GM19372 (cell line): ENCODE measurements at regions not wholly inside any gene's neighbourhood (a gene's known extent, or its start where the extent isn't known, plus 50 kb on each side); places are given as distances from the start of the nearest gene placed in this dataset.

Experiments used
- ATAC-seq: cut with Tn5 transposase; IDR thresholded peaks from one replicate; pipeline ENCODE4 v1.9.1; 2021; ENCODE audit warnings: mild to moderate bottlenecking, low read depth, moderate library complexity; ENCODE audit not compliant: unreplicated experiment

GRCh38 chr4:113849771-113850170 is 88.2 kb upstream of the CAMK2D start:
- no peak for ATAC-seq

- ATAC-seq = no peak
Observed at GRCh38 chr4:113847710-113848109, 86.2 kb upstream of the CAMK2D start.

- no peak for ATAC-seq
Observed at GRCh38 chr4:113846433-113846832, 84.9 kb upstream of the CAMK2D start.

GRCh38 chr4:113845138-113845537 is 83.6 kb upstream of the CAMK2D start:
- no peak for ATAC-seq

GRCh38 chr4:113844369-113844768 is 82.8 kb upstream of the CAMK2D start:
- ATAC-seq = no peak

GRCh38 chr4:113840861-113841260 is 79.3 kb upstream of the CAMK2D start:
- no peak for ATAC-seq

GRCh38 chr4:113838460-113838859 is 76.9 kb upstream of the CAMK2D start:
- ATAC-seq = no peak

- ATAC-seq = peak; percentile 100
Observed at GRCh38 chr4:113837397-113837796, 75.9 kb upstream of the CAMK2D start.

- ATAC-seq = no peak
Observed at GRCh38 chr4:113835005-113835404, 73.5 kb upstream of the CAMK2D start.

GRCh38 chr4:113834298-113834697 is 72.8 kb upstream of the CAMK2D start:
- ATAC-seq = no peak

- no peak for ATAC-seq
Observed at GRCh38 chr4:113832803-113833202, 71.3 kb upstream of the CAMK2D start.

GRCh38 chr4:113831457-113831856 is 69.9 kb upstream of the CAMK2D start:
- ATAC-seq = no peak

GRCh38 chr4:113828702-113829101 is 67.2 kb upstream of the CAMK2D start:
- ATAC-seq = no peak

- no peak for ATAC-seq
Observed at GRCh38 chr4:113827285-113827684, 65.7 kb upstream of the CAMK2D start.

- ATAC-seq = no peak
Observed at GRCh38 chr4:113826421-113826820, 64.9 kb upstream of the CAMK2D start.

GRCh38 chr4:113825272-113825671 is 63.7 kb upstream of the CAMK2D start:
- ATAC-seq = peak; percentile 58

- ATAC-seq = no peak
Observed at GRCh38 chr4:113824396-113824795, 62.9 kb upstream of the CAMK2D start.

GRCh38 chr4:113823291-113823659 is 61.7 kb upstream of the CAMK2D start:
- ATAC-seq = peak; percentile 63

GRCh38 chr4:113822555-113823290 is 61.2 kb upstream of the CAMK2D start:
- peak; percentile 65 for ATAC-seq

- ATAC-seq = no peak
Observed at GRCh38 chr4:113821856-113822255, 60.3 kb upstream of the CAMK2D start.

GRCh38 chr4:113820108-113820507 is 58.6 kb upstream of the CAMK2D start:
- no peak for ATAC-seq

- no peak for ATAC-seq
Observed at GRCh38 chr4:113815826-113816225, 54.3 kb upstream of the CAMK2D start.

- ATAC-seq = no peak
Observed at GRCh38 chr4:113811359-113811758, 49.8 kb upstream of the CAMK2D start.
